GM23338 (cell line): ENCODE measurements at regions not wholly inside any gene's neighbourhood (a gene's known extent, or its start where the extent isn't known, plus 50 kb on each side); places are given as distances from the start of the nearest gene placed in this dataset.

Experiments used
- ATAC-seq: fragments of 200-7000 bp; cut with Tn5 transposase; 3 replicates; pipeline ENCODE4 v1.9.1; 2020
- DNase-seq: peaks from one replicate; pipeline ENCODE4 v3.0.0-alpha.2; 2015; ENCODE audit warnings: low spot score
- H2AFZ ChIP-seq: fragments of 200-600 bp; sonication (generic); 2 replicates; pipeline ENCODE4 v1.8.0; 2016; ENCODE audit warnings: antibody characterized with exemption, mild to moderate bottlenecking, moderate library complexity
- H3F3A ChIP-seq: fragments of 200-600 bp; sonication (generic); replicated peaks from 2 replicates; pipeline ENCODE4 v1.8.0; 2017; ENCODE audit warnings: antibody characterized with exemption, mixed run types, low read depth
- H3K27ac ChIP-seq: fragments of 200-600 bp; sonication (generic); 2 replicates; pipeline ENCODE4 v1.6.1; 2016; ENCODE audit warnings: low read depth
- H3K27me3 ChIP-seq: fragments of 200-600 bp; sonication (generic); 2 replicates; pipeline ENCODE4 v1.8.0; 2016; ENCODE audit warnings: mild to moderate bottlenecking, mixed run types, moderate library complexity; ENCODE audit not compliant: insufficient read depth
- H3K36me3 ChIP-seq: fragments of 200-600 bp; sonication (generic); 2 replicates; pipeline ENCODE4 v1.8.0; 2016; ENCODE audit warnings: mild to moderate bottlenecking; ENCODE audit not compliant: insufficient read depth
- H3K4me1 ChIP-seq: fragments of 200-600 bp; sonication (generic); 2 replicates; pipeline ENCODE4 v1.8.0; 2016; ENCODE audit warnings: mild to moderate bottlenecking, moderate library complexity; ENCODE audit not compliant: insufficient read depth
- H3K4me2 ChIP-seq: fragments of 200-600 bp; sonication (generic); 2 replicates; pipeline ENCODE4 v1.7.1; 2017; ENCODE audit warnings: mixed run types
- H3K4me3 ChIP-seq: fragments of 200-600 bp; sonication (generic); 2 replicates; pipeline ENCODE4 v1.6.1; 2016; ENCODE audit warnings: mixed run types
- H3K79me2 ChIP-seq: fragments of 200-600 bp; sonication (generic); replicated peaks from 2 replicates; pipeline ENCODE4 v1.8.0; 2017; ENCODE audit warnings: mild to moderate bottlenecking; ENCODE audit not compliant: insufficient read depth
- H3K9me2 ChIP-seq: fragments of 200-600 bp; sonication (generic); 2 replicates; pipeline ENCODE4 v1.8.0; 2017; ENCODE audit not compliant: insufficient read depth
- H4K20me1 ChIP-seq: fragments of 200-600 bp; sonication (generic); replicated peaks from 2 replicates; pipeline ENCODE4 v1.8.0; 2017; ENCODE audit warnings: mild to moderate bottlenecking; ENCODE audit not compliant: insufficient read depth
- H3K27ac Mint-ChIP-seq: 2 replicates; pipeline ENCODE4 v1.8.0; 2020; ENCODE audit warnings: inconsistent platforms, mild to moderate bottlenecking, moderate library complexity, mixed read lengths
- H3K27me3 Mint-ChIP-seq: 3 replicates; pipeline ENCODE4 v1.8.0; 2022; ENCODE audit warnings: low read depth, mild to moderate bottlenecking, moderate library complexity, mixed read lengths, inconsistent platforms; ENCODE audit not compliant: insufficient read depth, poor library complexity
- H3K36me3 Mint-ChIP-seq: 3 replicates; pipeline ENCODE4 v1.8.0; 2021; ENCODE audit warnings: low read depth, mild to moderate bottlenecking, inconsistent platforms, moderate library complexity, mixed read lengths
- H3K4me1 Mint-ChIP-seq: 3 replicates; pipeline ENCODE4 v1.8.0; 2020; ENCODE audit warnings: mild to moderate bottlenecking, inconsistent platforms, mixed read lengths
- H3K4me3 Mint-ChIP-seq: 3 replicates; pipeline ENCODE4 v1.8.0; 2021; ENCODE audit warnings: moderate library complexity, mild to moderate bottlenecking, inconsistent platforms, mixed read lengths
- H3K9me3 Mint-ChIP-seq: 3 replicates; pipeline ENCODE4 v1.8.0; 2020; ENCODE audit warnings: moderate library complexity, mild to moderate bottlenecking, inconsistent platforms, mixed read lengths
- CTCF ChIP-seq, 2 experiments: fragments of 200-600 bp in 1 of 2; sonication (generic) in 1 of 2; conservative IDR thresholded peaks; 2 replicates each; pipeline versions ENCODE4 v1.5.1 to v1.6.1; 2016 to 2017; ENCODE audit warnings: antibody characterized with exemption in 2 of 2, low read depth in 2 of 2, mild to moderate bottlenecking in 2 of 2, moderate library complexity in 1 of 2
- EZH2 ChIP-seq: fragments of 200-600 bp; sonication (generic); IDR thresholded peaks from one replicate; pipeline ENCODE4 v1.8.0; 2017; ENCODE audit warnings: antibody characterized with exemption, mild to moderate bottlenecking, low read depth; ENCODE audit not compliant: unreplicated experiment
- EZH2phosphoT487 ChIP-seq: fragments of 200-600 bp; sonication (generic); IDR thresholded peaks from one replicate; pipeline ENCODE4 v1.8.1; 2018; ENCODE audit warnings: antibody characterized with exemption; ENCODE audit not compliant: unreplicated experiment
- JUNB ChIP-seq: IDR thresholded peaks from one replicate; pipeline ENCODE4 v1.6.1; 2016; ENCODE audit warnings: antibody characterized with exemption; ENCODE audit not compliant: unreplicated experiment
- NANOG ChIP-seq: IDR thresholded peaks from 2 replicates; pipeline ENCODE4 v1.6.1; 2016; ENCODE audit warnings: antibody characterized with exemption, borderline replicate concordance
- POLR2AphosphoS5 ChIP-seq: IDR thresholded peaks from 2 replicates; pipeline ENCODE4 v1.6.1; 2016; ENCODE audit warnings: antibody characterized with exemption, low read depth
- REST ChIP-seq: IDR thresholded peaks from one replicate; pipeline ENCODE4 v1.6.1; 2018; ENCODE audit warnings: antibody characterized with exemption; ENCODE audit not compliant: unreplicated experiment
- STAT1 ChIP-seq: IDR thresholded peaks from one replicate; pipeline ENCODE4 v1.6.1; 2016; ENCODE audit warnings: antibody characterized with exemption; ENCODE audit not compliant: unreplicated experiment
- ZNF114 ChIP-seq: fragments of 250-450 bp; sonication (Bioruptor Pico); IDR thresholded peaks from 2 replicates; pipeline ENCODE4 v1.5.0; 2020; ENCODE audit warnings: mild to moderate bottlenecking, moderate library complexity
- ZNF331 ChIP-seq: fragments of 250-450 bp; sonication (Bioruptor Pico); IDR thresholded peaks from 2 replicates; pipeline ENCODE4 v1.5.0; 2020; ENCODE audit warnings: low read depth, mild to moderate bottlenecking, moderate library complexity

GRCh38 chr4:159980826-159981468, 878.1 kb downstream of the RAPGEF2 start:
- no peak for ATAC-seq
- peaks cover 4% of the 10 kb centered on the region for H3K27me3 Mint-ChIP-seq
- no peaks in the 10 kb centered on the region for H3K27me3 ChIP-seq

GRCh38 chr4:159981469-159981856, 878.6 kb downstream of the RAPGEF2 start:
- Histone ChIP-seq H3K4me3 (no peak overlapping the region), H3K27me3 (no peaks in the 10 kb centered on the region), H3K36me3 (no peaks in the 10 kb centered on the region), H2AFZ (no peak overlapping the region), H3K79me2 (no peaks in the 10 kb centered on the region), H3K27ac (no peak overlapping the region), H3F3A (no peaks in the 10 kb centered on the region), H4K20me1 (no peaks in the 10 kb centered on the region), H3K4me1 (peaks cover 19% of the 10 kb centered on the region), H3K4me2 (no peak overlapping the region), H3K9me2 (0 out of 2 replicates have a peak, but pooled peaks cover under 1% of the 10 kb centered on the region)
- no peak overlapping the region for H3K27ac Mint-ChIP-seq
- peaks cover 2% of the 10 kb centered on the region; the same call in 1 of the 3 replicates for H3K9me3 Mint-ChIP-seq
- DNase-seq: no peak
- ATAC-seq: no peak
- peaks cover 8% of the 10 kb centered on the region; the same call in 1 of the 3 replicates for H3K36me3 Mint-ChIP-seq
- H3K4me3 Mint-ChIP-seq: no peak overlapping the region
- H3K4me1 Mint-ChIP-seq: peaks cover 35% of the 10 kb centered on the region
- peaks cover 4% of the 10 kb centered on the region for H3K27me3 Mint-ChIP-seq
- no peak for TF ChIP-seq NANOG
- no peak for TF ChIP-seq ZNF114
- no peak for TF ChIP-seq ZNF331 (CRISPR knock-in tag)
- no peak for TF ChIP-seq STAT1
- no peak for TF ChIP-seq CTCF (conservative IDR thresholded peaks at IDR 0.05; ENCODE audit: low read depth in 2 of 2)
- no peak for TF ChIP-seq REST
- TF ChIP-seq EZH2phosphoT487: no peak
- TF ChIP-seq JUNB: no peak

More at GRCh38 chr4:159980826-159981468, 878.1 kb downstream of the RAPGEF2 start:
- Mint-ChIP-seq H3K4me1 (peaks cover 40% of the 10 kb centered on the region), H3K4me3 (no peak overlapping the region), H3K36me3 (peaks cover 13% of the 10 kb centered on the region; the same call in 2 of the 3 replicates), H3K9me3 (peaks cover 4% of the 10 kb centered on the region; the same call in 1 of the 3 replicates), H3K27ac (no peak overlapping the region)
- no peaks in the 10 kb centered on the region for H4K20me1 ChIP-seq
- peaks cover 21% of the 10 kb centered on the region for H3K4me1 ChIP-seq
- no peaks in the 10 kb centered on the region for H3K36me3 ChIP-seq
- H2AFZ ChIP-seq: no peak overlapping the region
- no peak for DNase-seq
- H3K27ac ChIP-seq: no peak overlapping the region
- H3K4me2 ChIP-seq: no peak overlapping the region
- H3K4me3 ChIP-seq: no peak overlapping the region
- no peaks in the 10 kb centered on the region for H3K79me2 ChIP-seq
- TF ChIP-seq POLR2AphosphoS5 (no peak), ZNF114 (no peak), EZH2phosphoT487 (no peak), NANOG (no peak), EZH2 (no peak), REST (no peak), STAT1 (no peak), JUNB (no peak)
- peaks cover 5% of the 10 kb centered on the region; the same call in 1 of the 2 replicates for H3K9me2 ChIP-seq
- H3F3A ChIP-seq: no peaks in the 10 kb centered on the region
